SU-DHL-6 (cell line): ENCODE measurements at regions not wholly inside any gene's neighbourhood (a gene's known extent, or its start where the extent isn't known, plus 50 kb on each side); places are given as distances from the start of the nearest gene placed in this dataset.

Experiments used
- H2AFZ ChIP-seq: fragments of 200-600 bp; sonication (generic); 2 replicates; pipeline ENCODE4 v1.6.1; 2014; ENCODE audit warnings: low read depth, mild to moderate bottlenecking, moderate library complexity, mixed read lengths, antibody characterized with exemption, low read length; ENCODE audit not compliant: severe bottlenecking
- H3F3A ChIP-seq: fragments of 200-600 bp; shearing (Covaris generic); 2 replicates; pipeline ENCODE4 v1.6.0; 2016; ENCODE audit warnings: antibody characterized with exemption, mild to moderate bottlenecking; ENCODE audit not compliant: insufficient read depth
- H3K27ac ChIP-seq: fragments of 200-600 bp; sonication (generic); 2 replicates; pipeline ENCODE4 v1.5.1; 2016; ENCODE audit warnings: low read depth, mild to moderate bottlenecking, low read length, moderate library complexity, mixed read lengths
- H3K27me3 ChIP-seq: fragments of 200-600 bp; sonication (generic), shearing (Covaris generic); 2 replicates; pipeline ENCODE4 v1.6.0; 2014; ENCODE audit warnings: mild to moderate bottlenecking, low read length
- H3K36me3 ChIP-seq: fragments of 200-600 bp; sonication (generic); 2 replicates; pipeline ENCODE4 v1.6.1; 2014; ENCODE audit warnings: mild to moderate bottlenecking, low read length, mixed read lengths
- H3K4me2 ChIP-seq: fragments of 300-600, 200-600 bp; shearing (Covaris generic), sonication (generic); 2 replicates; pipeline ENCODE4 v1.6.0; 2014; ENCODE audit warnings: low read length, low read depth, mild to moderate bottlenecking; ENCODE audit not compliant: poor library complexity, severe bottlenecking
- H3K4me3 ChIP-seq: fragments of 200-600 bp; sonication (generic); 2 replicates; pipeline ENCODE4 v1.5.1; 2014; ENCODE audit warnings: antibody characterized with exemption, low read length, mild to moderate bottlenecking, mixed read lengths; ENCODE audit not compliant: insufficient read depth, poor library complexity, severe bottlenecking
- H3K79me2 ChIP-seq: fragments of 200-600 bp; sonication (generic); 2 replicates; pipeline ENCODE4 v1.6.1; 2014; ENCODE audit warnings: mild to moderate bottlenecking, low read length, moderate library complexity; ENCODE audit not compliant: insufficient read depth
- H3K9ac ChIP-seq: fragments of 200-600 bp; sonication (generic); 2 replicates; pipeline ENCODE4 v1.7.0; 2014; ENCODE audit warnings: mild to moderate bottlenecking, low read length
- H3K9me2 ChIP-seq: fragments of 200-600 bp; sonication (generic); replicated peaks from 2 replicates; pipeline ENCODE4 v1.6.1; 2014; ENCODE audit warnings: low read length; ENCODE audit not compliant: insufficient read depth
- H3K9me3 ChIP-seq: fragments of 200-600 bp; sonication (generic); 2 replicates; pipeline ENCODE4 v1.6.1; 2014; ENCODE audit warnings: low read length, mixed read lengths; ENCODE audit not compliant: insufficient read depth
- H4K20me1 ChIP-seq: fragments of 200-600 bp; sonication (generic); 2 replicates; pipeline ENCODE4 v1.6.1; 2014; ENCODE audit warnings: low read depth, mild to moderate bottlenecking, antibody characterized with exemption, low read length, moderate library complexity, mixed read lengths
- CTCF ChIP-seq: fragments of 200-600 bp; sonication (generic); IDR thresholded peaks from one replicate; pipeline ENCODE4 v1.5.1; 2017; ENCODE audit warnings: antibody characterized with exemption, mild to moderate bottlenecking, low read length, moderate library complexity; ENCODE audit not compliant: insufficient read depth, poor library complexity, severe bottlenecking
- EZH2phosphoT487 ChIP-seq: fragments of 200-600 bp; sonication (generic), shearing (Covaris generic); conservative IDR thresholded peaks from 2 replicates; pipeline ENCODE4 v1.6.1; 2018; ENCODE audit warnings: mild to moderate bottlenecking, antibody characterized with exemption, low read length, moderate library complexity, mixed read lengths

GRCh38 chr5:5665225-5666075 lies 243.0 kb downstream of the ICE1 start:
- H3K9me3 ChIP-seq = no peaks in the 10 kb centered on the region
- no peak for TF ChIP-seq EZH2phosphoT487
- TF ChIP-seq CTCF = no peak
- no peaks in the 10 kb centered on the region for H3K9me2 ChIP-seq
- H3K9ac ChIP-seq = no peak overlapping the region
- H3K27me3 ChIP-seq = no peaks in the 10 kb centered on the region
- H3F3A ChIP-seq = no peaks in the 10 kb centered on the region
- H3K4me3 ChIP-seq = no peak overlapping the region
- no peaks in the 10 kb centered on the region for H4K20me1 ChIP-seq
- H3K4me2 ChIP-seq = no peak overlapping the region
- H3K36me3 ChIP-seq = no peaks in the 10 kb centered on the region
- H2AFZ ChIP-seq = no peak overlapping the region
- no peak overlapping the region for H3K27ac ChIP-seq
- no peaks in the 10 kb centered on the region for H3K79me2 ChIP-seq

GRCh38 chr5:5658889-5659465 lies 236.5 kb downstream of the ICE1 start:
- H3K27me3 ChIP-seq = no peaks in the 10 kb centered on the region
- no peak for TF ChIP-seq EZH2phosphoT487
- TF ChIP-seq CTCF = no peak
- H3K9me2 ChIP-seq = no peaks in the 10 kb centered on the region
- no peak overlapping the region for H3K4me3 ChIP-seq
- no peak overlapping the region for H3K4me2 ChIP-seq
- H3K36me3 ChIP-seq = no peaks in the 10 kb centered on the region
- H3K79me2 ChIP-seq = no peaks in the 10 kb centered on the region
- no peaks in the 10 kb centered on the region for H3F3A ChIP-seq
- H3K9ac ChIP-seq = no peak overlapping the region
- H4K20me1 ChIP-seq = no peaks in the 10 kb centered on the region
- no peak overlapping the region for H3K27ac ChIP-seq
- H3K9me3 ChIP-seq = no peaks in the 10 kb centered on the region
- H2AFZ ChIP-seq = no peak overlapping the region

GRCh38 chr5:5658226-5658625 lies 235.7 kb downstream of the ICE1 start:
- Histone ChIP-seq H3K9me3 (no peaks in the 10 kb centered on the region), H3F3A (no peaks in the 10 kb centered on the region), H3K79me2 (no peaks in the 10 kb centered on the region), H3K9me2 (no peaks in the 10 kb centered on the region), H3K36me3 (no peaks in the 10 kb centered on the region), H3K27me3 (no peaks in the 10 kb centered on the region), H3K9ac (no peak overlapping the region), H3K4me2 (no peak overlapping the region), H3K27ac (no peak overlapping the region), H4K20me1 (no peaks in the 10 kb centered on the region), H3K4me3 (no peak overlapping the region), H2AFZ (no peak overlapping the region)
- TF ChIP-seq EZH2phosphoT487 (no peak), CTCF (no peak)
